GM10266 (cell line): ENCODE measurements at regions not wholly inside any gene's neighbourhood (a gene's known extent, or its start where the extent isn't known, plus 50 kb on each side); places are given as distances from the start of the nearest gene placed in this dataset.

ENCODE experiments used
- DNase-seq: peaks from one replicate; pipeline ENCODE4 v3.0.0; 2012; ENCODE audit errors: extremely low spot score
- TF ChIP-seq, protein P1 (sequence below): IDR thresholded peaks from 2 replicates; pipeline ENCODE4 v1.5.1; 2012; ENCODE audit warnings: mild to moderate bottlenecking, low read depth; ENCODE audit not compliant: control insufficient read depth, insufficient read depth; ENCODE audit errors: missing control alignments

DNA sequence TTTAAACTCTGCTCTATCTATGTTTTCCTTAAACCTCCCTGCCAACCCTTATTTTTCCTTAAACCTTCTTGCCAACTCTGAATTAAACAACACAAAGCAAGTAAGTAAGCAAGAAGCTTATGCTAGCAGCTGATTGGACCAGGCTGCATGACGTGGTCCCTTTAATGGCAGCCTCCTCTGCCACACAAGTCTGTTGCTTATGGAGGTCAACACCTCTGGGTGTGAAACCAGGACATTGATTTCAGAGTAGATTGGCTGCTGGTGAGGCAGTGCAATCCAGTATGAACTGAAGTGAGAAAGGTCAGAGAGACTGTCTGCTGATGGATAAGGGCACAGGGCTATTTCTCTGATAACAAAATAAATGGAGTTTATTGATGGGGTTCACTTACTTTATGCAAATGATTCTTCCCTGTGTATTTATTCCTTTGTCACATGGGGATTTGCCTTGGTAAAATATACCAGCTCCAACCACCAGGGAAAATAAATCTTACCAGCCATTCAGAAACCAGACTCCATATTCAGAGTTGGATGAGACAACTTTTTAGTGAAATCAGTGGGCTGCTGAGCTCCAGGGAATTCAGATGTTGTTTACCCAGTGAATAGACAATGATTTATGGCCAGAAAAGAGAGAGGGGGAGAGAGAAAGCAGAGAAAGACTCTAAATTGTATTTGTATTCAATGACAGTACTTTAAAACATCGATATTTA, 112.2 kb upstream of the NCKAP5 start:
- no peak for DNase-seq
- TF ChIP-seq, protein P1, sequence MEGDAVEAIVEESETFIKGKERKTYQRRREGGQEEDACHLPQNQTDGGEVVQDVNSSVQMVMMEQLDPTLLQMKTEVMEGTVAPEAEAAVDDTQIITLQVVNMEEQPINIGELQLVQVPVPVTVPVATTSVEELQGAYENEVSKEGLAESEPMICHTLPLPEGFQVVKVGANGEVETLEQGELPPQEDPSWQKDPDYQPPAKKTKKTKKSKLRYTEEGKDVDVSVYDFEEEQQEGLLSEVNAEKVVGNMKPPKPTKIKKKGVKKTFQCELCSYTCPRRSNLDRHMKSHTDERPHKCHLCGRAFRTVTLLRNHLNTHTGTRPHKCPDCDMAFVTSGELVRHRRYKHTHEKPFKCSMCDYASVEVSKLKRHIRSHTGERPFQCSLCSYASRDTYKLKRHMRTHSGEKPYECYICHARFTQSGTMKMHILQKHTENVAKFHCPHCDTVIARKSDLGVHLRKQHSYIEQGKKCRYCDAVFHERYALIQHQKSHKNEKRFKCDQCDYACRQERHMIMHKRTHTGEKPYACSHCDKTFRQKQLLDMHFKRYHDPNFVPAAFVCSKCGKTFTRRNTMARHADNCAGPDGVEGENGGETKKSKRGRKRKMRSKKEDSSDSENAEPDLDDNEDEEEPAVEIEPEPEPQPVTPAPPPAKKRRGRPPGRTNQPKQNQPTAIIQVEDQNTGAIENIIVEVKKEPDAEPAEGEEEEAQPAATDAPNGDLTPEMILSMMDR, result no peak

- TF ChIP-seq, protein P1, result no peak
- DNase-seq, result no peak
Observed at GRCh38 chr2:133682347-133682746, 114.1 kb upstream of the NCKAP5 start.

DNA sequence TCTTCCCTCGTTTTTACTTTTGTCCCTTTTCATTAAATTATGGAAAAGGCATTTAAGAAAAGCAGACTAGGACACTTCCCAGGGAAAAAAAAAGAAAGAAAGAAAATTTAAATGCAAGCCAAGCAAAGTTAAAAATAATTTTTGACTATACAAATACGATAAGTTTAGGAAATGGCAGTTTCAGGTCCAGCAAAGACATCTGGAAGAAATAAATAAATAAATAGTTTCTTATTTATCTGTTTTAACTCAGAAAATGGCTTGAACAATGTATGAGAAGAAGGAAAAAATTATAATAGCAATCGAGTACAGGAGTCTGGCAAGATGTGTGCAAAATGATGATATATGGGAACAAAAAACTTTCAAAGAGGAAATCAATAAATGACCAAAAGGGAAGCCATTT, 114.6 kb upstream of the NCKAP5 start:
- DNase-seq, result no peak
- TF ChIP-seq, protein P1, result no peak

DNA sequence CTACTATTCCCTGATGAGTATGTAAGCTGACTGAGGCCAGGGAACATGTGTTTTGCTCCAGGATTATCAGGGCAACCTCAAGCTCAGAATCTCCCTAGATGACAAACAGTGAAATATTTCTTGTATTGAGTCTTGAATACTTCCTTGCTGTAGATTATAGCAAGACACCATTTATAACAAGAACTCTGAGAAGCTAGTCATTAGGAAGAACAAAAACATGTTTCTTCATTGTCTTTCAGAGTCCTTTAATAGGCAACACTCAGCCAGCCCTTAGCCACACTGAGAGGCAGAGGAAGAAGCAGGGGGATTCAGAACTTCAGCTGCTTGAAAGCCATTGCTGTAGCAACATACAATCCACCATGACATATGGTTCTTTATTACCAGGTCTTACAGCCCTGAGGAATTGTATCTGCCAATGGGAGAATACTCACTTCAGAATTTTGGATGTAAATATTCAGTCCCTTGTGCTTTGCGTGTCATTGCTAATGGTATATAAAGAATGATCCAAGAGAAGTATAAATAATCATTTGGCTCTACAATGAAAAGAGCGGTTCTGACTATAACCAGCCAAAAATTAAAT, 117.5 kb upstream of the NCKAP5 start:
- TF ChIP-seq, protein P1, result no peak
- no peak for DNase-seq

- TF ChIP-seq, protein P1, result no peak
- DNase-seq, result no peak
Observed at GRCh38 chr2:133690780-133691179, 122.5 kb upstream of the NCKAP5 start.

GRCh38 chr2:133691336-133691735, 123.1 kb upstream of the NCKAP5 start:
- DNase-seq, result no peak
- TF ChIP-seq, protein P1, result no peak

GRCh38 chr2:133705287-133705686, 137.0 kb upstream of the NCKAP5 start:
- DNase-seq, result no peak
- TF ChIP-seq, protein P1, result no peak
